SK-N-SH treated with all-trans-retinoic acid at 6 μM for 48 hours (cell line): ENCODE measurements at regions not wholly inside any gene's neighbourhood (a gene's known extent, or its start where the extent isn't known, plus 50 kb on each side); places are given as distances from the start of the nearest gene placed in this dataset.

Experiments used
- ATAC-seq: fragments of 200-7000 bp; cut with Tn5 transposase; 3 replicates; pipeline ENCODE4 v1.9.1; 2020; ENCODE audit warnings: mild to moderate bottlenecking, moderate library complexity
- ARNTL ChIP-seq: fragments of 450-650 bp; formaldehyde crosslinking; IDR thresholded peaks from 2 replicates; pipeline ENCODE4 v1.5.0; 2020; ENCODE audit warnings: low read depth, mild to moderate bottlenecking, moderate library complexity, borderline replicate concordance
- CSRNP3 ChIP-seq: fragments of 250-450 bp; sonication (Bioruptor Pico); IDR thresholded peaks from 2 replicates; pipeline ENCODE4 v1.5.1; 2021; ENCODE audit warnings: mild to moderate bottlenecking, moderate library complexity
- ESRRG ChIP-seq: fragments of 250-450 bp; sonication (Bioruptor Pico); IDR thresholded peaks from 2 replicates; pipeline ENCODE4 v1.6.1; 2021; ENCODE audit warnings: mild to moderate bottlenecking
- GLIS3 ChIP-seq: fragments of 250-450 bp; sonication (Bioruptor Pico); IDR thresholded peaks from 2 replicates; pipeline ENCODE4 v1.5.0; 2020; ENCODE audit warnings: mild to moderate bottlenecking, moderate library complexity
- ISL1 ChIP-seq: fragments of 250-450 bp; sonication (Bioruptor Pico); IDR thresholded peaks from 2 replicates; pipeline ENCODE4 v2.1.2; 2022; ENCODE audit warnings: mild to moderate bottlenecking, moderate library complexity
- OSR1 ChIP-seq: fragments of 250-450 bp; sonication (Bioruptor Pico); IDR thresholded peaks from 2 replicates; pipeline ENCODE4 v1.8.0; 2022; ENCODE audit warnings: moderate library complexity, mild to moderate bottlenecking, inconsistent platforms
- PATZ1 ChIP-seq: fragments of 250-450 bp; sonication (Bioruptor Pico); IDR thresholded peaks from 2 replicates; pipeline ENCODE4 v1.8.0; 2020; ENCODE audit warnings: mild to moderate bottlenecking, moderate library complexity, borderline replicate concordance
- PPARA ChIP-seq: fragments of 250-450 bp; sonication (Bioruptor Pico); IDR thresholded peaks from 2 replicates; pipeline ENCODE4 v1.5.0; 2020; ENCODE audit warnings: mild to moderate bottlenecking, borderline replicate concordance
- RARB ChIP-seq: fragments of 250-450 bp; sonication (Bioruptor Pico); IDR thresholded peaks from 2 replicates; pipeline ENCODE4 v1.8.0; 2021; ENCODE audit warnings: mild to moderate bottlenecking, moderate library complexity
- SNAI2 ChIP-seq: fragments of 250-450 bp; sonication (Bioruptor Pico); IDR thresholded peaks from 2 replicates; pipeline ENCODE4 v1.5.0; 2020; ENCODE audit warnings: mild to moderate bottlenecking, moderate library complexity
- TCF4 ChIP-seq: fragments of 250-450 bp; sonication (Bioruptor Pico); IDR thresholded peaks from 2 replicates; pipeline ENCODE4 v1.8.0; 2021; ENCODE audit warnings: mild to moderate bottlenecking, moderate library complexity, borderline replicate concordance
- TOX ChIP-seq: fragments of 250-450 bp; sonication (Bioruptor Pico); IDR thresholded peaks from 2 replicates; pipeline ENCODE4 v1.8.0; 2021; ENCODE audit warnings: mild to moderate bottlenecking, moderate library complexity, borderline replicate concordance
- TSHZ2 ChIP-seq: fragments of 250-450 bp; sonication (Bioruptor Pico); IDR thresholded peaks from 2 replicates; pipeline ENCODE4 v1.5.0; 2020; ENCODE audit warnings: mild to moderate bottlenecking, moderate library complexity
- ZC3H10 ChIP-seq: fragments of 250-450 bp; sonication (Bioruptor Pico); IDR thresholded peaks from 2 replicates; pipeline ENCODE4 v1.5.1; 2021; ENCODE audit warnings: mild to moderate bottlenecking, moderate library complexity
- ZFP3 ChIP-seq: fragments of 250-450 bp; sonication (Bioruptor Pico); IDR thresholded peaks from 2 replicates; pipeline ENCODE4 v1.5.0; 2020; ENCODE audit warnings: mild to moderate bottlenecking, moderate library complexity
- ZFP30 ChIP-seq: fragments of 450-650 bp; formaldehyde crosslinking; IDR thresholded peaks from 2 replicates; pipeline ENCODE4 v1.5.0; 2022; ENCODE audit warnings: mild to moderate bottlenecking, moderate library complexity

DNA sequence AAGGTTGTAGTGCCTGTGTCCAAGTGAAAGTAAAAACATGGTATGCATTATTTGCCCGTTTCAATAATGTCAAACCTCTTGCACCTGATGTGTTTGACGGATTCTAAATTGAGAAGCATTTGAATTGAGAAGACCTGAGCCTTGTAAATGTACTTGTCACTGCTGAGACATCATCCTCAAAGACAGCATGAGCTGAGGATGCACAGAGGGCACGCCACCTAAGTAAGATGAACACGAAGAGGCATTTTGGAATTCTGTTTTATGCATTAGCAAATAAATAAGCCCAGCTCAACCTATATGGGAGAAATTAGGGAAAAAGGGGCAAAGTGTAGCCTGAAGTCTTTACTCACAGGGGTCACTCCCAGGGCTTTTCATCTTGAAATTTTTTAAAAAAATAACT, 73.8 kb upstream of the SORCS1 start (continued):
- TF ChIP-seq TSHZ2 (no peak), ZC3H10 (no peak), PPARA (no peak), ZFP30 (CRISPR knock-in tag) (no peak), GLIS3 (CRISPR knock-in tag) (no peak)

DNA sequence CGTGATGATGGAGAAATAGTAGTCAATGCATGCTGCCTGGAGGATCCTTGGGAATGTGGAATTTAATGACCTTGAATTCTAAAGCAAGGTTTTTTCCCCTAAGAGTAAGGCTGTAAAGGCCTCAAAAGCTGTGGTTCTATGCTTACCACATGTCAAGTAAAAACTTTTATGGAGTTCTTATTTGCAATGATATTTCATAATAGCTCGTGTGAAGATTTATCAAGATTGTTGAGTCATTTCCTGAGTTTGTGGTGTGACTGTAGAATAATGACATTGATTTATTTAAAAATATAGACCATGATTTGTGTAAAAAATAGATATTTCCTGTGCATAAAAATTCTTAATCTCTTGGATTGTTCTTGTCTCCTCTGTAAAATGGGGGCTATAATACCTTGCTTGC, 67.5 kb upstream of the SORCS1 start:
- no peak for ATAC-seq
- TF ChIP-seq SNAI2 (no peak), ESRRG (CRISPR knock-in tag) (no peak), TOX (CRISPR knock-in tag) (no peak), OSR1 (CRISPR knock-in tag) (no peak), CSRNP3 (CRISPR knock-in tag) (no peak), PATZ1 (CRISPR knock-in tag) (no peak), GLIS3 (CRISPR knock-in tag) (no peak), ZFP30 (CRISPR knock-in tag) (no peak), TCF4 (CRISPR knock-in tag) (no peak)
- TF ChIP-seq, all 23 proteins: peak for 0

DNA sequence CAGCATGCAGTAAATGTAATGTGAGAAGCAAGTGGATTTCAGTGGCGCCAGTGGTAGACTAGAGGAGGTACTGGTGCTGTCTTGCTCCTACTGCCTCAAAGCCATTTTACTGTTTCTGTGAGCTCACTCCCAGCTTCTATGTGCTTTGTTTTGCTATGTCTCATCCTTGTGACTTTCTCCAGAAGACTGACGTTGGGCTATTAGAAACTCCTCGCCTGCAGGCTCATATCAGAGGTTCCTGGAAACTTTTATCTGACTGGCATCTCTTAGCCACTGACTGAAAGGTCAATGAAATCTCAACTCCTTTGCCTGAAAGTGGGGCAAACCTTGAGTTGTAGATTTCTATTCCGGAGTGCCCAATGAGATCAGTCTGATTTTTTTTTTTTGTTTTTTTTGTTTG, 66.4 kb upstream of the SORCS1 start:
- no peak for ATAC-seq
- TF ChIP-seq PATZ1 (CRISPR knock-in tag) (no peak), ISL1 (CRISPR knock-in tag) (peak; percentile 38; the same call in 1 of the 2 replicates), ARNTL (no peak), ZFP3 (CRISPR knock-in tag) (peak; percentile 51; the same call in 1 of the 2 replicates), TSHZ2 (no peak)

DNA sequence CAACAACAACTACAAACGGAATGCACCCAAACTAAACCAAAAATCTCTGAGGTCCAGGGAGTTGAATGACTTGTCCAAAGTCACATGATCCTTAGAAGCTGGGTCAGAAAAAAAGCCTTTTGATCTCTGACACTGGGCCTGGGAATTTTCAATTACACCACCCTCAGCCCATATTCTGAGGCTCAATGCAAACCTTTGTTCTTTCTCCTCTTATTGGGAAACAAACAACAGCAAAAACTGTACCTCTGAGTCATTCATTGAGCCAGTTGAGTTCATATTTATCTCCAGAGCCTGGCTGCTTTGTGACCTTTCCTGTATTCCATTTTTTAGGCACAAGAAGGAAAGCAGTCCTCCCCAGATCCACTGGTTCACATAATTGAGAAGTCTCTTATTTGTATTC, 51.2 kb upstream of the SORCS1 start:
- no peak for ATAC-seq
- TF ChIP-seq RARB (CRISPR knock-in tag) = no peak
